Bronchial epithelial cell (primary cell): ENCODE measurements at regions not wholly inside any gene's neighbourhood (a gene's known extent, or its start where the extent isn't known, plus 50 kb on each side); places are given as distances from the start of the nearest gene placed in this dataset.
"Not testable (repeated sequence)": the region's sequence is repeated elsewhere in the genome, so short reads cannot be mapped to it uniquely, and the experiment has no call there.

Experiments
- DNase-seq: peaks from one replicate; pipeline ENCODE4 v3.0.0-alpha.2; 2010; ENCODE audit warnings: low read depth
- FAIRE-seq: peaks from 2 replicates; lab custom pipeline; 2011; peaks lifted over from hg19 to GRCh38; lab: Jason Lieb, UNC
- H3K27me3 ChIP-seq: 2 replicates; pipeline ENCODE4 v1.5.1; 2011; ENCODE audit warnings: low read length; ENCODE audit not compliant: control insufficient read depth, insufficient read depth
- H3K36me3 ChIP-seq: 2 replicates; pipeline ENCODE4 v1.5.1; 2011; ENCODE audit warnings: low read length; ENCODE audit not compliant: control insufficient read depth, insufficient read depth
- H3K4me3 ChIP-seq: 2 replicates; pipeline ENCODE4 v1.5.1; 2011; ENCODE audit warnings: mild to moderate bottlenecking, low read depth, low read length, control low read depth
- TF ChIP-seq, protein P1 (sequence below): IDR thresholded peaks from 2 replicates; pipeline ENCODE4 v1.5.1; 2011; ENCODE audit warnings: mild to moderate bottlenecking, moderate library complexity, low read length, control low read depth, inconsistent platforms; ENCODE audit not compliant: insufficient read depth, severe bottlenecking

DNA sequence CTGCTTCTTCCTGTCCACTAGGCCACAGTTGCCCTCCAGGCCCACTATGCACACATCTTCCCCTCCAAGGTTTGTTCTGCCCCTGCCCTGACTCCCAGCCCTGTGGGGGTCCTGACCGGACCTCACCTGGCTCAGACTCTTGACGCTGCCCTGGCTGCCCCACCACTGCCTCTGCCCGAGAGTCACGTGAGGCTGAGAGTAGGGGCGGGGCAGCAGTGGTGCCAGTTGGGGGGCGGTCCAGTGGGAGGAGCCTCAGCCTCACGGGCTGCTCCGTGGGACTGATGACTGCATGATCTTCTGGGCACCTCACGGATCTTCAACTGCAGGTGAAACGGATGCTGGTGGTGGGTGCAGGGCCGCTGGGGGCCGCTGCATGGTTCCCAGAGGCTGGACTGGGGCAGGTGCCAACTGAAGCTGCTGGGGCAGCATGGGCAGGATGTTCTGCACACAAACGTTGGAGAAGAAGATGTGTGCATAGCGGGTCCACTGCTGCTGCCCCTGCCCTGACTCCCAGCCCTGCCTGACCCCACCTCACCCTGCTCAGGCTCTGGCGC is 77.6 kb downstream of the HHIPL2 start:
- H3K27me3 ChIP-seq: not testable (repeated sequence)

GRCh38 chr1:222466150-222466865 is 81.6 kb downstream of the HHIPL2 start:
- Histone ChIP-seq H3K27me3 (no peaks in the 10 kb centered on the region), H3K36me3 (no peaks in the 10 kb centered on the region), H3K4me3 (no peak overlapping the region)
- DNase-seq (no peak), FAIRE-seq (no peak)
- TF ChIP-seq, protein P1, sequence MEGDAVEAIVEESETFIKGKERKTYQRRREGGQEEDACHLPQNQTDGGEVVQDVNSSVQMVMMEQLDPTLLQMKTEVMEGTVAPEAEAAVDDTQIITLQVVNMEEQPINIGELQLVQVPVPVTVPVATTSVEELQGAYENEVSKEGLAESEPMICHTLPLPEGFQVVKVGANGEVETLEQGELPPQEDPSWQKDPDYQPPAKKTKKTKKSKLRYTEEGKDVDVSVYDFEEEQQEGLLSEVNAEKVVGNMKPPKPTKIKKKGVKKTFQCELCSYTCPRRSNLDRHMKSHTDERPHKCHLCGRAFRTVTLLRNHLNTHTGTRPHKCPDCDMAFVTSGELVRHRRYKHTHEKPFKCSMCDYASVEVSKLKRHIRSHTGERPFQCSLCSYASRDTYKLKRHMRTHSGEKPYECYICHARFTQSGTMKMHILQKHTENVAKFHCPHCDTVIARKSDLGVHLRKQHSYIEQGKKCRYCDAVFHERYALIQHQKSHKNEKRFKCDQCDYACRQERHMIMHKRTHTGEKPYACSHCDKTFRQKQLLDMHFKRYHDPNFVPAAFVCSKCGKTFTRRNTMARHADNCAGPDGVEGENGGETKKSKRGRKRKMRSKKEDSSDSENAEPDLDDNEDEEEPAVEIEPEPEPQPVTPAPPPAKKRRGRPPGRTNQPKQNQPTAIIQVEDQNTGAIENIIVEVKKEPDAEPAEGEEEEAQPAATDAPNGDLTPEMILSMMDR: no peak

More for the DNA sequence above, 77.6 kb downstream of the HHIPL2 start:
- not testable (repeated sequence) for H3K36me3 ChIP-seq, FAIRE-seq, DNase-seq, H3K4me3 ChIP-seq

DNA sequence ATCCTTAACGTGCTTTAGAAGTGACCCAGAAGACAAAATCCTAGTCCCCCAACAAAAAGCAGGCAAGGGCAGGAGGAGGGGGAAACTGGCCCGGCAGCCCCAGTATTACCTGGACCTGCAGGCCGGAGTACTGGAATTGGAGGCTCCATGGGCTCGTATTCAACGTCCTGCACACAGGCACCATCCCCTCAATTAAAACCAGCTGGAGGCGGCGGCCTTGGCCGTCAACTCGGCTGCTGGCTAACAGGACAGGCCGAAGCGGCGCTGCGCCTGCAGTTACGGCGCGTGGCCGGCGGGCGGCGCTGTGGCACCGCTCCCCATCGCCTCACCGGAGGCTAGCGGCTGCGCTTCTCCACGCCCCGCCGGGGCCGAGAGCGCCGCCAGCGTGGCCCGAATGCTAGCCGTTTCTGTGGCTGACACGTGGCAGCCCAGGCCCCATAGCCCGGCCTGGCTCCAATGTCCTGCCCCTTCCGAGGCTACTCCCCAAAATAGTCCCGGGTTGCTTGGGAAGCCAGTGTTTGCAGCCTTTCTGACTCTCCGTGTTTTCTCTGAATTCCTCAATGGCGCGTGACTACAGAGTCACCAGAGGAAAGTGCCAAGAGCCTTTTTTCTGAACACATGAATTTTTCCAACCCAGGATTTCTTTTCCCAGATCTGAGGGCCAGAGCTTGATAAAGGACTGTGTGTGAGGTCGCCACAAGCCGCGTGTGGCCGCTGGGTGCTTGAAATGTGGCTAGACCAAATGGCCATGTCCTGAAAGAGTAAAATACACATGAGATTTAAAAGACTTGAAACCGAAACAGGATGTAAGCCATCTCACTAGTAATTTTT is 82.5 kb downstream of the HHIPL2 start:
- Histone ChIP-seq H3K36me3 (no peaks in the 10 kb centered on the region), H3K4me3 (peak overlapping the region; percentile 34), H3K27me3 (no peaks in the 10 kb centered on the region)
- DNase-seq (peak; percentile 68), FAIRE-seq (no peak)
- TF ChIP-seq, protein P1: peak; percentile 99

GRCh38 chr1:222464841-222465210 is 83.1 kb downstream of the HHIPL2 start:
- Histone ChIP-seq H3K27me3 (no peaks in the 10 kb centered on the region), H3K36me3 (no peaks in the 10 kb centered on the region), H3K4me3 (peak overlapping the region; percentile 34)
- TF ChIP-seq, protein P1: no peak
- FAIRE-seq (no peak), DNase-seq (peak; percentile 42)

GRCh38 chr1:222463059-222463730 is 84.7 kb downstream of the HHIPL2 start:
- FAIRE-seq (no peak), DNase-seq (no peak)
- TF ChIP-seq, protein P1: no peak
- no peak overlapping the region for H3K4me3 ChIP-seq
- H3K36me3 ChIP-seq: no peaks in the 10 kb centered on the region
- H3K27me3 ChIP-seq: no peaks in the 10 kb centered on the region
